GM12878 (cell line): ENCODE measurements at regions not wholly inside any gene's neighbourhood (a gene's known extent, or its start where the extent isn't known, plus 50 kb on each side); places are given as distances from the start of the nearest gene placed in this dataset.

Experiments used
- CBFB ChIP-seq: IDR thresholded peaks from 2 replicates; pipeline ENCODE4 v1.6.1; 2016; ENCODE audit warnings: antibody characterized with exemption, low read depth
- EED ChIP-seq: sonication (generic); IDR thresholded peaks from 2 replicates; pipeline ENCODE4 v1.6.1; 2016; ENCODE audit warnings: antibody characterized with exemption, low read depth
- EP300 ChIP-seq, 2 experiments: fragments of 150-350 bp in 1 of 2; IDR thresholded peaks; 2 replicates each; pipeline ENCODE4 v1.6.1; 2011 to 2012; ENCODE audit warnings: low read depth in 2 of 2, low read length in 2 of 2, borderline replicate concordance in 1 of 2, improper control_type of control experiment in 1 of 2, inconsistent platforms in 1 of 2; ENCODE audit not compliant: control insufficient read depth in 1 of 2
- GATAD2B ChIP-seq: fragments of 450-650 bp; conservative IDR thresholded peaks from 2 replicates; pipeline ENCODE4 v1.6.1; 2017; ENCODE audit warnings: low read depth, mild to moderate bottlenecking, moderate library complexity
- IKZF1 ChIP-seq: fragments of 450-650 bp; conservative IDR thresholded peaks from 2 replicates; pipeline ENCODE4 v1.6.1; 2017; ENCODE audit warnings: antibody characterized with exemption, mild to moderate bottlenecking
- IKZF2 ChIP-seq, 2 experiments: fragments of 450-650 bp; IDR thresholded peaks; 2 replicates each; pipeline ENCODE4 v1.6.1; 2017; ENCODE audit warnings: mild to moderate bottlenecking in 2 of 2, moderate library complexity in 2 of 2
- IRF4 ChIP-seq: IDR thresholded peaks from 2 replicates; pipeline ENCODE4 v1.6.1; 2011; ENCODE audit warnings: low read depth, low read length
- JUNB ChIP-seq: IDR thresholded peaks from 2 replicates; pipeline ENCODE4 v1.6.1; 2016; ENCODE audit warnings: antibody characterized with exemption, mild to moderate bottlenecking
- MEF2B ChIP-seq: fragments of 450-650 bp; IDR thresholded peaks from 2 replicates; pipeline ENCODE4 v1.6.1; 2018; ENCODE audit warnings: mild to moderate bottlenecking, moderate library complexity; ENCODE audit not compliant: partially characterized antibody, poor library complexity, severe bottlenecking
- MTA2 ChIP-seq: fragments of 450-650 bp; IDR thresholded peaks from 2 replicates; pipeline ENCODE4 v1.6.1; 2016; ENCODE audit warnings: low read depth, mild to moderate bottlenecking, moderate library complexity
- NFIC ChIP-seq: IDR thresholded peaks from 2 replicates; pipeline ENCODE4 v1.6.1; 2012; ENCODE audit warnings: low read depth, mild to moderate bottlenecking, inconsistent platforms, low read length, moderate library complexity
- NR2C2 ChIP-seq: IDR thresholded peaks from 2 replicates; pipeline ENCODE4 v1.6.1; 2011; ENCODE audit warnings: borderline replicate concordance, low read depth; ENCODE audit not compliant: control insufficient read depth, insufficient read length
- NRF1 ChIP-seq: conservative IDR thresholded peaks from 2 replicates; pipeline ENCODE4 v1.6.1; 2011; ENCODE audit warnings: mild to moderate bottlenecking, low read depth, low read length, improper control_type of control experiment
- POU2F2 ChIP-seq: IDR thresholded peaks from 3 replicates; pipeline ENCODE4 v1.6.1; 2011; ENCODE audit warnings: low read depth, mild to moderate bottlenecking, low read length, borderline replicate concordance
- SIX5 ChIP-seq: IDR thresholded peaks from 2 replicates; pipeline ENCODE4 v1.6.1; 2011; ENCODE audit warnings: mild to moderate bottlenecking, low read depth, low read length, moderate library complexity; ENCODE audit not compliant: severe bottlenecking
- TARDBP ChIP-seq: IDR thresholded peaks from 2 replicates; pipeline ENCODE4 v1.6.1; 2016; ENCODE audit warnings: borderline replicate concordance
- ZNF207 ChIP-seq: fragments of 450-650 bp; IDR thresholded peaks from 2 replicates; pipeline ENCODE4 v1.6.1; 2014; ENCODE audit warnings: antibody characterized with exemption, mild to moderate bottlenecking, borderline replicate concordance
- TF ChIP-seq, protein P1 (sequence below): fragments of 450-650 bp; IDR thresholded peaks from 2 replicates; pipeline ENCODE4 v1.6.1; 2016; ENCODE audit warnings: mild to moderate bottlenecking, moderate library complexity, borderline replicate concordance

DNA sequence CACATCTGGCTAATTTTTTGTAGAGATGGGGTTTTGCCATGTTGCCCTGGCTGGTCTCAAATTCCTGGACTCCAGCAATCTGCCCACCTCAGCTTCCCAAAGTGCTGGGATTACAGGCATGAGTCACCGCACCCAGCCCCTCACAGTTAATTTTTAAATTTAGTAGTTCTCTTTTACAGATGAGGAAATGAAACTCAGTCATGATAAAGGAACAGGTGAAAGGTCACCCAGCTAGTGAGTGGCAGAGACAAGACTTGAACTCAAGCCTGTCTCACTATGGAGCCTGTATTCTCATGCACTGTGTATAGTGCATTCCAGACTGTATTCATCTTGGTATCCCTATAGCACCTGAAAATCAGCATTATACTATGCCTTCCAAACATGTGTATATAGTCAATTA, 77.1 kb upstream of the WSB1 start (continued):
- TF ChIP-seq NR2C2 (no peak), SIX5 (no peak), EED (peak; percentile 94), IRF4 (0 out of 2 replicates have a peak, but pooled peaks have one; percentile 34), POU2F2 (no peak), NFIC (0 out of 2 replicates have a peak, but pooled peaks have one; percentile 14), IKZF2 (IDR thresholded peaks at IDR 0.05) (peak; percentile 94 to 95), TARDBP (no peak), IKZF1 (peak; percentile 96), NRF1 (no peak), ZNF207 (no peak), CBFB (no peak), MTA2 (peak; percentile 70), EP300 (IDR thresholded peaks at IDR 0.05; ENCODE audit: borderline replicate concordance in 1 of 2, control insufficient read depth in 1 of 2, low read depth in 2 of 2, low read length in 2 of 2) (0 out of 4 replicates have a peak, but pooled peaks have one; percentile 7 to 12), GATAD2B (peak; percentile 90), MEF2B (peak; percentile 66), JUNB (peak; percentile 42)
- TF ChIP-seq, protein P1, sequence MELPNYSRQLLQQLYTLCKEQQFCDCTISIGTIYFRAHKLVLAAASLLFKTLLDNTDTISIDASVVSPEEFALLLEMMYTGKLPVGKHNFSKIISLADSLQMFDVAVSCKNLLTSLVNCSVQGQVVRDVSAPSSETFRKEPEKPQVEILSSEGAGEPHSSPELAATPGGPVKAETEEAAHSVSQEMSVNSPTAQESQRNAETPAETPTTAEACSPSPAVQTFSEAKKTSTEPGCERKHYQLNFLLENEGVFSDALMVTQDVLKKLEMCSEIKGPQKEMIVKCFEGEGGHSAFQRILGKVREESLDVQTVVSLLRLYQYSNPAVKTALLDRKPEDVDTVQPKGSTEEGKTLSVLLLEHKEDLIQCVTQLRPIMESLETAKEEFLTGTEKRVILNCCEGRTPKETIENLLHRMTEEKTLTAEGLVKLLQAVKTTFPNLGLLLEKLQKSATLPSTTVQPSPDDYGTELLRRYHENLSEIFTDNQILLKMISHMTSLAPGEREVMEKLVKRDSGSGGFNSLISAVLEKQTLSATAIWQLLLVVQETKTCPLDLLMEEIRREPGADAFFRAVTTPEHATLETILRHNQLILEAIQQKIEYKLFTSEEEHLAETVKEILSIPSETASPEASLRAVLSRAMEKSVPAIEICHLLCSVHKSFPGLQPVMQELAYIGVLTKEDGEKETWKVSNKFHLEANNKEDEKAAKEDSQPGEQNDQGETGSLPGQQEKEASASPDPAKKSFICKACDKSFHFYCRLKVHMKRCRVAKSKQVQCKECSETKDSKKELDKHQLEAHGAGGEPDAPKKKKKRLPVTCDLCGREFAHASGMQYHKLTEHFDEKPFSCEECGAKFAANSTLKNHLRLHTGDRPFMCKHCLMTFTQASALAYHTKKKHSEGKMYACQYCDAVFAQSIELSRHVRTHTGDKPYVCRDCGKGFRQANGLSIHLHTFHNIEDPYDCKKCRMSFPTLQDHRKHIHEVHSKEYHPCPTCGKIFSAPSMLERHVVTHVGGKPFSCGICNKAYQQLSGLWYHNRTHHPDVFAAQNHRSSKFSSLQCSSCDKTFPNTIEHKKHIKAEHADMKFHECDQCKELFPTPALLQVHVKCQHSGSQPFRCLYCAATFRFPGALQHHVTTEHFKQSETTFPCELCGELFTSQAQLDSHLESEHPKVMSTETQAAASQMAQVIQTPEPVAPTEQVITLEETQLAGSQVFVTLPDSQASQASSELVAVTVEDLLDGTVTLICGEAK = no peak
